Esophagus mucosa (tissue), 1 donor: ENCODE measurements at regions not wholly inside any gene's neighbourhood (a gene's known extent, or its start where the extent isn't known, plus 50 kb on each side); places are given as distances from the start of the nearest gene placed in this dataset.

Experiments used
- ATAC-seq: fragments of 200-7000 bp; cut with Tn5 transposase; one replicate; pipeline ENCODE4 v1.9.1; 2020
- donor health status: DM: yes; HTN: yes; CAD: no.

DNA sequence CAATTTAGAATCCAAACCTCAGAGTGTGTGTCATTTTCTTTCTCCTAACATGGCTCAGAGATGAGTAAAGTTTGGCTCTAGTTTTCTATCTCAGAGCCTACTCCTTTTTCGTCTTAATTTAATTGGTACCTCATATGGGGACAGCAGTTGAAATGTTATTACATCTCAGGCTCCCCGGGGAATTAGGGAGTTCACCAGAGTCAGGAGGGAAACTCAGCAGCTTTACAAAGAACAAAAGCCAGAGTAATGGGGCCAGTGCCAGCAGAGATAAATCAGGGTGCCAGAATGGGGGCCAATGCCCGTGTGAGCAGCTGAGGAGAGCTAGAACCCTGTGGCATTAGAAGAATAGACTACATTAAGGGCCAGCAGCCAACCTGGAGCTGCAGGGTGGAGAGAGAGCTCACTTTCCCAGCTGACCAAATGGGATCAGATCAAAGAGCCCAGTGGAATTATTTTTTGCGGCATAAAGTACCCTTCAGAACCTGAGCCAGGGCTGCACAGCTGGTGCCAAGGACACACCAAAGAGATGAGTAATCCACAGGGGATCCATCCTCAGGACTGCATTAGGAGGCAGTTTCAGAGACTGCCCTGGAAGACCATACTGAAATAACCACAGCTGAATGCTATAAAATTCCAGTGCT lies 207.1 kb upstream of the DKK2 start:
- no peak for ATAC-seq

GRCh38 chr4:107220976-107221375 lies 184.9 kb upstream of the DKK2 start:
- no peak for ATAC-seq

GRCh38 chr4:107219681-107220080 lies 183.6 kb upstream of the DKK2 start:
- ATAC-seq: no peak

GRCh38 chr4:107216379-107216778 lies 180.3 kb upstream of the DKK2 start:
- no peak for ATAC-seq

DNA sequence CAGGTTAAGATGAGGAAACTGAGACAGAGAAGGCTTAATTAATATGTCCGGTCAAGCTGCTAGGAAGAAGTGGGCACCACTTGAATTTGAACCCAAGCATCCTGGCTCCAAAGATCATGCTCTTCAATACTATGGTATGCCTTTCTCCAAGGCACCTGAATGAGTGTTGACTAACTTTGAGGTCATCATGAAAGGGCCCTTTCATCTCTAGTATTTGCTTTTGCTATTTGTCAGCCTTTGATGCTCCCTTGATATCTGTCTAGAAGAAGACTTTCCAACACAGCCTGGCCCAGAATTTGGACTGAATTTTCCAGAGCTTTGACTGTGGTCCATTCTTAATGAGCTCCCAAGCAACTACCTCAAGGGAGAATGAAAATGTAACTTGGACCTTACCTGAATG lies 179.1 kb upstream of the DKK2 start:
- ATAC-seq: no peak

DNA sequence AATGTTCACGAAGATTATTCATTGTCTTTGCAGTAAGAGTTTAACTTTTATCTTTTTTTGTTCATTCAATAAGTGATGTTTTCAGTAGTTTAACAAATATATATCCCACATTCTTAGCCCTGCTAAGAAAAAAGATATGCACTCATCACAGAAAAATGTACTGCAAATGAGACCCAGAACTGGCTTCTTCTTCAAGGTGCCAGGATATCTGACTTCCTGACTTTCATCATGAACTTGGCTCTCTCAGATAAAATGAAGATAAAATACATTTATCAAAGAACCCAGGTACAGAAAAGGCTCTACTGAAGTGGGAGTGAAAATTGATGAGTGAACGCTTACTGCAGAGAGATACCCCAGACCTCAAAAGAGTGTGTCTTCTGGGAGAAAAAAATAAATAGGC lies 177.8 kb upstream of the DKK2 start:
- ATAC-seq: no peak

- no peak for ATAC-seq
Observed at GRCh38 chr4:107213410-107213809, 177.3 kb upstream of the DKK2 start.

DNA sequence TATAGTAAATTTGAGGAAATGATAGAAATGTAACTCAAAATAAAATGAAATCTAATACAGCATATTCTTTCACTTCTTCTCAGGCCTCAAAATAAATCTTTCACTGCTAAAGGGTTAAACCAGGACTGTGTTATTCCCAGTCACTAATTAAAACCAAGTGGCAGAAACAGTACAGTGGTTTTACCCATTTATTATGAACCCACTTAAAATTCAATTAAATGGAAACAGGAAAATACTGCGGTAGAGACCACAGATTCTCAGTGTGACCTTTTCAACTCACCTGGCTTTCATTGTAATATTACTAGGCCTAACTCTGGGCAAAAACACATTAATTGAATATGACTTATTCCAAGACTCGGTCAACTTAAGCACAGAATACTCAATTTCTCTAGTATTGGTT lies 176.5 kb upstream of the DKK2 start:
- no peak for ATAC-seq

DNA sequence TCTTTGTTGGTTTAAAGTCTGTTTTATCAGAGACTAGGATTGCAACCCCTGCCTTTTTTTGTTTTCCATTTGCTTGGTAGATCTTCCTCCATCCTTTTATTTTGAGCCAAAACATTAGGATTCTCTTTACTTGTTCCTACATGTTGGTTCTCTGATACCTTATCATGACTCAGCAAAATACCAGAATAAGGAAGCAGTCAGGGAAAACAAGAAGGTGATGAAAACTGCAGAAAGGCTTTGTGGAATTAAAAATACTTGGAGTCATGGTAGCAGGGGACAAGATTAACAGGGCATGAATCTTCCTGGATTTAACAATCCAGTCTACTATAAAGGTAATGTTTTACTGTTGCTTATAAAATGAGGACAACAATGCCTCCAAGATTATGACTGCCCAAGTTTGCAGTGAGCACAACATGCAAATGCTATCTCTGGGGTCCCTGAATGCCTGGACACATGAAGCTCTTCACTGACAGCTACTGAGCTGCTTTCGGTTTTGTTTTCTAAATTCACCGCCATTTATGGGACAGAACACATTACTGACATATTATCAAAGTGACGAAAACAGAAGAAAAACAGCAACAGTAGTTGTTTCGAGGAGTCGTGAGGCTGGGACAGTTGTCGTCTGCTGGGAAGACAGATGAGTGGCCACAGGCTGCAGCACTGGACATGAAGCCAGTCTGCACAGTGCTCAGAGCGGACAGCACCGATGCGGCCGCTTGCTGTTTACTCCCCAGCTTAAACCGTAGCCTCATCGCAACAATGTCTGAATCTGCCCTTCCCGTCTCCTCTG lies 174.5 kb upstream of the DKK2 start:
- ATAC-seq: peak; percentile 43

GRCh38 chr4:107203733-107204132 lies 167.6 kb upstream of the DKK2 start:
- ATAC-seq: no peak

DNA sequence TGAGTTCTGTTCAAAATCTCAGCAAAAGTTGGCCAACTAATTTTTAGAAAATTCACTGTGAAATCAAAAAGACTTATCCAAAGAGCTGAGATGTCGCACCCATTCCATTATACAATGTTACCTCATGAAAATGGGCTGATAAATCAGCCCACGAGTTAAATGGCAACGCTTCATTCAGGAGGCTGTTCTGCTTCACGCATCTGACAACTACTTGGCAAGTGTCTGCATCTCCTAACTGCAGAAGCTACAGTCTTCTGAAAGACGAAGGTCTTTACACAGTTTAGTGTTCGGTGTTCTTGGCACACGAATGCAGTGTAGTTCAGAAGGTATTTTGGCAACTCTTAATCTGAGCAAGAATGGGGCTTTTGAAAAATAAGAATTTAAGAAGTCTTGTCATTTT lies 166.6 kb upstream of the DKK2 start:
- ATAC-seq: no peak

- no peak for ATAC-seq
Observed at GRCh38 chr4:107197121-107197520, 161.0 kb upstream of the DKK2 start.

DNA sequence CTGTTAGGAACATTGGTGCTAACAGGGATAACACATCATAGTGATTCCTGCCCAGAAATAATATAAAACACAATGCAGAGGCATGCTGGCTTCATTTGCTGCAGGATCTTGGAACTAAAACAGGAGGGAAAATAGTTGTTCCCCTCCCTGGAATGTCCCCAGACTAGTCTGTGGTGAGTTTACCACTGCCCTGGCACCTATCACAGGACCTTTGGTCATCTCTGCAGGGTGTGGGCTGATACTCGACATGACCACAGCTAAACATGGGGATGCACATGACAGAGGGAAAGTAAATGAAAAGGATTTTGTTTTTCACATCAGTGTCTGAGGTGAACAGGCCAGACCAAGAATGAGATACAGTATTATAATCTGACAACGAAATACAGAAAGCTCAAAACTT lies 160.2 kb upstream of the DKK2 start:
- ATAC-seq: no peak

- ATAC-seq: no peak
Observed at GRCh38 chr4:107194005-107194404, 157.9 kb upstream of the DKK2 start.

DNA sequence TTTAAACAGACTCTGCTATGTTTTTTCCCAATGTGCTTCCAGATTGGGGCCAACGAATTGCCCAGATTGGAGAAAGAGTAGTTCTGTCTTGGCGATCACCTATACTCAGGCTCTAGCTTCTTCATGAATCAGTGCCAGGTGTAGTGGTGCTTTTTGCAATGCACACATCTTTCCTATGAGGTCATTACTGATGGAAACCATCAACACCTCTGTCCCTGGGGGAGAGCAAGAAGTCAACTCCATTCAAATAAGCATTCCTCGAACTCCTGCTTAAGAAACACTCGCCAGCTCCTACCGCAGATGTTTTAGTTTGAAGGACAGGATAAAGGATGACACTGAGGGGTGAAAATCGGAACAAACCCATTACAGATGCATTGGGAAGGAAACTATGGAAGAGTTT lies 156.5 kb upstream of the DKK2 start:
- no peak for ATAC-seq

- no peak for ATAC-seq
Observed at GRCh38 chr4:107187091-107187490, 151.0 kb upstream of the DKK2 start.

GRCh38 chr4:107183155-107183774 lies 147.2 kb upstream of the DKK2 start:
- peak; percentile 81 for ATAC-seq

DNA sequence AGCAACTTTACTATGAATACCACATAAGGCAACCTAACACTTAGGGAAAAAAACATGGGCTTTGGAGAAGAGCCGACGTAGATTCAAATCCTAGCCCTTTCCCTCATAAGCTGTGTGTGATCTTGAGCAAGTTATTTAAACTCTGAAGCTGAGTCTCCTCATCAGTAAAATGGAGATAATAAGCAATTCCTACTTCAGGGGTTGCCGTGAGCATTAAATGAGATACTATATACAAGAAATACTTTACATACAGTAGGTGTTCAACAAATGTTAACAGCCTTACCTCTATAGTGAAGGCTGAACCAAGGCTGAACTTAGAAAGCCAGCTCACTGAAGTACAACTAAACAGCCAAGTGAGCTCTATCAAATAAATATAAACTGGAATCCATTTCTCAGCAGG lies 146.2 kb upstream of the DKK2 start:
- ATAC-seq: no peak

DNA sequence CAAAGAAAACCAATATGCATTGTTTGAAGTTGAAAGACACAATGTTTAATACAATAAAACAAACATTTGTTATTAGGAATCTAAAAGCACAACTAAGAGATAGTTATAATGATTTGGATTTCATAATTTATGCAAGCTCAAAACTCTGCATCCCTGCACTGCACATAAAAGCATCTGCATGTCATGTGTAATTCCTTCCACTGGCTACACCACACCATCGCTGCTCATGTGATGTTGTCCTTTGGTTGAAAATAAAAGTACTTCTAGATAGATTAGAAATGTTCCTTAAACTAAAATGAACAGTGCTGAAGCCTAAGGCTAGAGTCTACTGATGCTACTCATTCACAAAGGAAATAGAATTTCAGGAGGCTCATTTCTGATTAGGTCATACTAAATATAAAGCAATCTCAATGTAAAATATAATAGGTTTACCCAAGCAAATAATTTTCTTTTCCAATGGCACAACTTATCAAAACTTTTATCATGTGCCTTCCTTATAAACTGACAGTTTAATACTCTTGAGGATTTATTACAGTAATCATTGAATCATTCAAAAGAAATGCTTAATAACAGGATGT lies 130.8 kb upstream of the DKK2 start:
- no peak for ATAC-seq

GRCh38 chr4:107166181-107166580 lies 130.1 kb upstream of the DKK2 start:
- ATAC-seq: no peak

- no peak for ATAC-seq
Observed at GRCh38 chr4:107164962-107165475, 128.9 kb upstream of the DKK2 start.

GRCh38 chr4:107156443-107156842 lies 120.3 kb upstream of the DKK2 start:
- ATAC-seq: no peak

- ATAC-seq: no peak
Observed at GRCh38 chr4:107155366-107155765, 119.3 kb upstream of the DKK2 start.

GRCh38 chr4:107153956-107154355 lies 117.8 kb upstream of the DKK2 start:
- ATAC-seq: no peak
